GM12874 (cell line): ENCODE measurements at regions not wholly inside any gene's neighbourhood (a gene's known extent, or its start where the extent isn't known, plus 50 kb on each side); places are given as distances from the start of the nearest gene placed in this dataset.

ENCODE experiments used
- TF ChIP-seq, protein P1 (sequence below): IDR thresholded peaks from 2 replicates; pipeline ENCODE4 v1.5.1; 2011; ENCODE audit warnings: low read depth, mild to moderate bottlenecking, control low read depth, low read length, moderate library complexity; ENCODE audit not compliant: insufficient read depth

DNA sequence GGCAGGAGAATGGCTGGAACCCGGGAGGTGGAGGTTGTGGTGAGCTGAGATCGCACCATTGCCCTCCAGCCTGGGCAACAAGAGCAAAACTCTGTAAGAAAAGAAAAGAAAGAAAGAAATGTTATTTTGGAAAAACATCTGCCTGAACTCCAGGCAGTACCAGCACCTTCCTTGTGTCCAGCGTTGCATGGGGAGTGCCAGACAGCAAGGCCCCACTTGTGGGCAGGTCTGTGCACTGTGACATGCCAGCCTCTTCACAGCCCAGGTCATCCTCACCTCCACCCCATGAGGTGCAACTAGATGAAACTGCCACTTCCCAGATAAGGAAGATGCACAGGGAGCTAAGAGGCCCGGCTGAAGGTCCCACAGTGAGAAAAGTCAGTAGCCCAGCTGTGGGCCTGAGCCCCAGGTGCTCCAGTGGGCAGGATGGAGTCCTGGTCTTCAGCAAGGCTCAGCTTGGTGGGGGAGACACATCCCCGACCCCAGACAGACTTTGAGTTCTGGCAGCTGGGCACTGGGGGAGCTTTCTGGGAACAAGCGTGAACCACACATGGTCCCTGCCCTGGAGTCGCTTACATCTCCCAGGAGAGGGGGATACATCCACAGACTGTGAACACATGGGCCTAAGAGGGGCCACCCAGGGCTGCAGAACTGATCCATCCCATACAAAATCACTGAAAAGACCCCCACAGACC lies 146.9 kb upstream of the IER5L start:
- TF ChIP-seq, protein P1, sequence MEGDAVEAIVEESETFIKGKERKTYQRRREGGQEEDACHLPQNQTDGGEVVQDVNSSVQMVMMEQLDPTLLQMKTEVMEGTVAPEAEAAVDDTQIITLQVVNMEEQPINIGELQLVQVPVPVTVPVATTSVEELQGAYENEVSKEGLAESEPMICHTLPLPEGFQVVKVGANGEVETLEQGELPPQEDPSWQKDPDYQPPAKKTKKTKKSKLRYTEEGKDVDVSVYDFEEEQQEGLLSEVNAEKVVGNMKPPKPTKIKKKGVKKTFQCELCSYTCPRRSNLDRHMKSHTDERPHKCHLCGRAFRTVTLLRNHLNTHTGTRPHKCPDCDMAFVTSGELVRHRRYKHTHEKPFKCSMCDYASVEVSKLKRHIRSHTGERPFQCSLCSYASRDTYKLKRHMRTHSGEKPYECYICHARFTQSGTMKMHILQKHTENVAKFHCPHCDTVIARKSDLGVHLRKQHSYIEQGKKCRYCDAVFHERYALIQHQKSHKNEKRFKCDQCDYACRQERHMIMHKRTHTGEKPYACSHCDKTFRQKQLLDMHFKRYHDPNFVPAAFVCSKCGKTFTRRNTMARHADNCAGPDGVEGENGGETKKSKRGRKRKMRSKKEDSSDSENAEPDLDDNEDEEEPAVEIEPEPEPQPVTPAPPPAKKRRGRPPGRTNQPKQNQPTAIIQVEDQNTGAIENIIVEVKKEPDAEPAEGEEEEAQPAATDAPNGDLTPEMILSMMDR, result no peak

GRCh38 chr9:129323999-129324553 lies 146.0 kb upstream of the IER5L start:
- TF ChIP-seq, protein P1, result no peak

DNA sequence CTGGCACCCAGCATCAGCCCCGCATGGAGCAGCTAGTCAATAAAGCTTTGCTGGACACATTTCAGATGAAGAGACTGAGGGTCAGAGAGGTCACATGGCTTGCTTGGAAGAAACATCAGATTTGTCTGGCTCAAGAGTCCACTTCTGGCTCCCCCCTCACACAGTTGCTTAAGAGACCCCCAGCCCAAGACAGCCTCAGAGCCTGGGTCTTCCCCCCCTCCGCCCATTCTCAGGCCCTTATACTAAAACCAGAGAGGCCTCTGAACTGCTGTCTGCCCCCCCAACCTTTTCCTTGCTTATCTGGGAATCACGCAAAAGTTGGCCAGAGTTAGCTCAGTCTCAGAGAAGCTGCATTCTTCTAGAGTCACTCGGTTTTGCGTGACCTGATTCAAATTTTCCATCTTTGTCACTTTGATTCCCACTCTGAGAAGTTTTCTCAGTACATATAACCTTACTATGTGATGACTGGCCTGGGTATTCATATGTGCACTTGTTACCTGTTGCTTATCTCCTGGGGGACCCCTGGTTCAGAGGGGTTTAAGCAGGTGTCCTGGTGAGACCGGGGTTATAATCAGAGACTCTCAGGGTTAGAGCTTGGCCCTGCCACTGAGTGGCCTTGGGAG lies 145.4 kb upstream of the IER5L start:
- TF ChIP-seq, protein P1, result no peak

DNA sequence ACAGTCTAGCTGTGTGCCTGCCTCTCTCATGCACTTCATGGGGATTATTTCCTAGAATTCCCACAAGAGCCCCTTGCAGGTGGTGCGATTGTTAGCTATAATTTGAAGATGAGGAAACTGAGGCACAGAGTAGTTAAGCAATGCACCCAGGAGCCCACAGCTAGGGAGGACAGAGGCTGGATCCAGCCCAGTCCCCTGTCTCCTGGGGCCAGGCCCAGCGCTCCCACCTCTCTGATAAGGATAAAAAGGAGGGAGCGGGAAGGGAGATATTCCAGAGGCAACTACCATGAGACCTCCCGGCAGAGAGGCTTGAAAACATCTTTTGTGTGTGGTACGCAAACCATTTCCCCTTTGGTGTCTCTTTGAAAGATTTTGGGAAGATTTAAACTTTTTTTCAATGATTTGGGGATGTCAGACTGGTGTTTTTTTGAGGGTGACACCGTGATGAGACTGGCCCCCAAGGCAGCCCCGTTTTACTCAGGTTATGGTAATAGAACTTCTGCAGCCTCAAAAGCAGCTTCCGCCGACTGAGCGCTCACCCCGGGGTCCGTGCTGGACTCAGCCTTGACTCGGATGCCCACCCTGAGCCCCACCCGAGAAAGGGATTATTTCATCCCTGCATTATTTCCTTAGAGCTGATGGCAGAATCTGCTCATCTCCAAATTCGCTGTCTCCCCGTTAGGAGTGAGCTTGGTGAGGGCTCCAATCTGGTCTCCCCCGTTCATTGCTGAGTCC lies 144.7 kb upstream of the IER5L start:
- TF ChIP-seq, protein P1, result no peak

DNA sequence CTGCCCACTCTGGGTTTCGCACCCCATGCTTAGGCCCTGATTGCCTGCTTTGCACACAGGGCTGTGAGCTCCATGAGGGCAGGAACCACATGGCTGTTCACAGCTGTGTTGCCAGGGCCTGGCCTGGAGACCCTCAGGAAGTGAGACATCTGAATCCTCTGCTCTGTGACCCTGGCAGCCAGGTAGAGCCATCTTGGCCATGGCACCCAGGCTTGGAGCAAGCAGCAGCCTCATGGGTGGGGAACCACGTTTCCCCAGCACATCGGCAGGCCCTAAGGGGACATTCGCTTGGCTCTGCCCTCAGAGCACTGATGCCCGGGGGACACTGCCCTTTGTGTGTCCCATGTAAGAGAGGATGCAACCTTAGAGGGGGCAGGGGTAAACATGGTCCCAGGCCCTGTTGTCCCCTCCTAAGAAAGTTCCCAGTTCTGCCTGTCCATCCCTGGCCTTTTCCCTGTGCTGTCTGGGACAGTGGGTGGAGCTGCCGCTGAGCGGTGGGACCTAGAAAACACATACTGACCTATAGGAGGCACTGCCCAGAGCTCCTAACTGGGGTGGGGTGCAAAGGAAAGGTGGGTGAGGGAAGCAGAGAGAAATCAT lies 144.1 kb upstream of the IER5L start:
- TF ChIP-seq, protein P1, result no peak

GRCh38 chr9:129321286-129322021 lies 143.4 kb upstream of the IER5L start:
- TF ChIP-seq, protein P1, result no peak
